ENCODE measurements at regions not wholly inside any gene's neighbourhood (a gene's known extent, or its start where the extent isn't known, plus 50 kb on each side); places are given as distances from the start of the nearest gene placed in this dataset.

DNA sequence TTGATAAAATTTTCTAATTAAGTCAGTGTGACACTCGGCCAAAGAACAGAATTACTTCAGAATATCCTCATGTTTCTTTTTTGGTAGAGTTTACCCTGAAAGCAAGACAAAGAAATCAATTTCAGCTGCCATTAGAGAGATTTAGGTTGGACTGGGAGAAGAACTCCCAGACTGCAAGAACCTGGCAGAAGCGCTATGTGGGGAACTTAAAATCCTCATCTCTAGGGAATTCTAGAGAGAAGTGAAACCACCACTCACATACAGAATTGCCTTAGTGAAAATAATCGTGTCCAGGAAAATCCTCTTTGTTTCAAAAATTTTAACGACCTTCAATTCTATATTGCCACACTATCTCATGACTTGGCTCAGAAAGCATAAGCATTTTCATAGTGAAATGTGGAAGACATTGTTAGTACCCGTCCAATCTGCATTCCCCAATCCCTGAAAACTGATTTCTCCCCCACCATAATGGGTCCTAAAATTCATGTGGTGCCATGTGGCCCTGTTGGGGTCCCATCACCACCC, 297.3 kb upstream of the MEIS1 start:
- Histone ChIP-seq H3K27ac (ENCODE audit: low read depth, low read length) (no peak overlapping the region), H3K9ac (ENCODE audit: low read length) (no peak overlapping the region), H3K36me3 (ENCODE audit: low read length) (no peaks in the 10 kb centered on the region), H3K79me2 (ENCODE audit: insufficient read depth, low read length) (no peaks in the 10 kb centered on the region), H2AFZ (ENCODE audit: low read depth, low read length, severe bottlenecking) (no peak overlapping the region), H3K9me2 (replicated peaks; ENCODE audit: insufficient read depth, low read length) (no peaks in the 10 kb centered on the region), H3K4me3 (ENCODE audit: insufficient read depth, low read length, poor library complexity, severe bottlenecking) (no peak overlapping the region), H4K20me1 (ENCODE audit: low read depth, low read length) (no peaks in the 10 kb centered on the region), H3K4me2 (ENCODE audit: low read depth, low read length, poor library complexity, severe bottlenecking) (no peak overlapping the region), H3F3A (ENCODE audit: insufficient read depth) (no peaks in the 10 kb centered on the region), H3K27me3 (ENCODE audit: low read length) (no peaks in the 10 kb centered on the region), H3K9me3 (ENCODE audit: insufficient read depth, low read length) (no peaks in the 10 kb centered on the region)
- TF ChIP-seq, protein P1, sequence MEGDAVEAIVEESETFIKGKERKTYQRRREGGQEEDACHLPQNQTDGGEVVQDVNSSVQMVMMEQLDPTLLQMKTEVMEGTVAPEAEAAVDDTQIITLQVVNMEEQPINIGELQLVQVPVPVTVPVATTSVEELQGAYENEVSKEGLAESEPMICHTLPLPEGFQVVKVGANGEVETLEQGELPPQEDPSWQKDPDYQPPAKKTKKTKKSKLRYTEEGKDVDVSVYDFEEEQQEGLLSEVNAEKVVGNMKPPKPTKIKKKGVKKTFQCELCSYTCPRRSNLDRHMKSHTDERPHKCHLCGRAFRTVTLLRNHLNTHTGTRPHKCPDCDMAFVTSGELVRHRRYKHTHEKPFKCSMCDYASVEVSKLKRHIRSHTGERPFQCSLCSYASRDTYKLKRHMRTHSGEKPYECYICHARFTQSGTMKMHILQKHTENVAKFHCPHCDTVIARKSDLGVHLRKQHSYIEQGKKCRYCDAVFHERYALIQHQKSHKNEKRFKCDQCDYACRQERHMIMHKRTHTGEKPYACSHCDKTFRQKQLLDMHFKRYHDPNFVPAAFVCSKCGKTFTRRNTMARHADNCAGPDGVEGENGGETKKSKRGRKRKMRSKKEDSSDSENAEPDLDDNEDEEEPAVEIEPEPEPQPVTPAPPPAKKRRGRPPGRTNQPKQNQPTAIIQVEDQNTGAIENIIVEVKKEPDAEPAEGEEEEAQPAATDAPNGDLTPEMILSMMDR (IDR thresholded peaks at IDR 0.05; ENCODE audit: insufficient read depth, low read length, poor library complexity, severe bottlenecking) = no peak
- no peak for TF ChIP-seq EZH2phosphoT487 (conservative IDR thresholded peaks at IDR 0.05; ENCODE audit: low read length)

DNA sequence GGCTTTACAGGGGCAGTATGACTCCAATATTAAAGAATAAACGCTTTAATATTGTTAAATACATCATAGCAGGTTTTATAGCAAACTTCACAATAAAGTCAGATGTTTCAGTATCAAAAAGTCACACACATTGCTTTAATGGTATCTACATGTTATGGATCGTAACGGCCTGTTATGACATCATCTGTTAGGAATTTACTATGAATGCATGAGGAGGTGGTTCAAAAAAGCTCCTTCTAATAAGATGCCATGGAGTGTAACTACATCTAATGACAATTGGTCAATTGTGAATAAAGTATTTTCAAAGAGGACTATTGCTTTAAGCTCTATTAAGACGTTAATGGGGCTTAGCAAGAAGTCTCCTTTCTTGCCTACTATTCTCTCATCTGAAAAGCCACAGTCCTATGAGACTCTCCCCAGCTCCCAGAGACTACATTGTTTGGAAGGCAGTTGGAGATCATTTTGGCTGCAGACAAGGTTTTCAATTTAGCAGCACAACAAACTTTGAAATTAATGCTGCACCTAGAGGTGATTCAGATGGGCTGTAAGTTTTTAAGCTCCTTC, 300.7 kb upstream of the MEIS1 start:
- Histone ChIP-seq H3K9ac (ENCODE audit: low read length) (no peak overlapping the region), H3F3A (ENCODE audit: insufficient read depth) (no peaks in the 10 kb centered on the region), H3K4me2 (ENCODE audit: low read depth, low read length, poor library complexity, severe bottlenecking) (no peak overlapping the region), H4K20me1 (ENCODE audit: low read depth, low read length) (no peaks in the 10 kb centered on the region), H3K79me2 (ENCODE audit: insufficient read depth, low read length) (no peaks in the 10 kb centered on the region), H3K9me2 (replicated peaks; ENCODE audit: insufficient read depth, low read length) (no peaks in the 10 kb centered on the region), H3K9me3 (ENCODE audit: insufficient read depth, low read length) (no peaks in the 10 kb centered on the region), H3K27ac (ENCODE audit: low read depth, low read length) (no peak overlapping the region), H3K27me3 (ENCODE audit: low read length) (no peaks in the 10 kb centered on the region), H2AFZ (ENCODE audit: low read depth, low read length, severe bottlenecking) (no peak overlapping the region), H3K36me3 (ENCODE audit: low read length) (no peaks in the 10 kb centered on the region), H3K4me3 (ENCODE audit: insufficient read depth, low read length, poor library complexity, severe bottlenecking) (no peak overlapping the region)
- no peak for TF ChIP-seq EZH2phosphoT487 (conservative IDR thresholded peaks at IDR 0.05; ENCODE audit: low read length)
- TF ChIP-seq, protein P1 (IDR thresholded peaks at IDR 0.05; ENCODE audit: insufficient read depth, low read length, poor library complexity, severe bottlenecking) = no peak

DNA sequence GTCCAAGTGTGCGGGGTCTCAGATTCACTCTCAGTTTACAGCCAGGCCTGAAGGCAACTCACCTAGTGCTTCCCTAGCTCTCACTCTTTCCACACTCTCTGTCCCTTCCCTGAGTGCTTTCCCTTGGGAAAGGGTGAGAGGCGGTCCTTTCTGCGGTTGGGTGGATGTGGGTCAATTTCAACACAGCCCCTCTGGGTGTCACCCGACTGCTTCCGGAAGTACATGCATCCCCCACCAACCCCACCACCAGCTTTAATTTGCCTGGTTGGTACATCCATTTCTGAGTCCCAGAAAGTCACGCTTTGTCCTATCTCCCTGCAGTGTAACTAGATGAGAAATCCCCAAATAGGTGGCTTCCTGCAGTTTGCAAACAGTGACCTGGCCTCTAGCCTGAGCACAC, 307.3 kb upstream of the MEIS1 start:
- Histone ChIP-seq H4K20me1 (ENCODE audit: low read depth, low read length) (no peaks in the 10 kb centered on the region), H3K9me3 (ENCODE audit: insufficient read depth, low read length) (no peaks in the 10 kb centered on the region), H3K79me2 (ENCODE audit: insufficient read depth, low read length) (no peaks in the 10 kb centered on the region), H3F3A (ENCODE audit: insufficient read depth) (no peaks in the 10 kb centered on the region), H3K9ac (ENCODE audit: low read length) (no peak overlapping the region), H3K4me3 (ENCODE audit: insufficient read depth, low read length, poor library complexity, severe bottlenecking) (no peak overlapping the region), H3K4me2 (ENCODE audit: low read depth, low read length, poor library complexity, severe bottlenecking) (no peak overlapping the region), H3K27me3 (ENCODE audit: low read length) (no peaks in the 10 kb centered on the region), H2AFZ (ENCODE audit: low read depth, low read length, severe bottlenecking) (no peak overlapping the region), H3K36me3 (ENCODE audit: low read length) (no peaks in the 10 kb centered on the region), H3K9me2 (replicated peaks; ENCODE audit: insufficient read depth, low read length) (no peaks in the 10 kb centered on the region), H3K27ac (ENCODE audit: low read depth, low read length) (no peak overlapping the region)
- TF ChIP-seq, protein P1 (IDR thresholded peaks at IDR 0.05; ENCODE audit: insufficient read depth, low read length, poor library complexity, severe bottlenecking) = no peak
- TF ChIP-seq EZH2phosphoT487 (conservative IDR thresholded peaks at IDR 0.05; ENCODE audit: low read length) = no peak
